ENCODE measurements at regions not wholly inside any gene's neighbourhood (a gene's known extent, or its start where the extent isn't known, plus 50 kb on each side); places are given as distances from the start of the nearest gene placed in this dataset.

- DNase-seq: no peak
Measured at GRCh38 chr11:26278354-26278753, 53.6 kb upstream of the ANO3 start.

Data from stimulated activated CD4-positive, alpha-beta T cell treated with anti-CD3 and anti-CD28 coated beads, Interleukin-4, amount 100 ng/mL, for 24 hours (primary cell).